Pancreas (tissue), 10 donors: ENCODE measurements at regions not wholly inside any gene's neighbourhood (a gene's known extent, or its start where the extent isn't known, plus 50 kb on each side); places are given as distances from the start of the nearest gene placed in this dataset.

Experiments used
- ATAC-seq, 4 donors: fragments of 200-7000 bp; cut with Tn5 transposase; one replicate each; pipeline versions ENCODE4 v1.8.0 to v1.9.1; 2020; ENCODE audit warnings: mild to moderate bottlenecking in 4 of 4, moderate library complexity in 4 of 4
- DNase-seq, 6 donors: peaks; one replicate each; pipeline ENCODE4 v3.0.0-alpha.2; 2020
- FAIRE-seq: peaks from 2 replicates; lab custom pipeline; 2012; peaks lifted over from hg19 to GRCh38; lab: Jason Lieb, UNC
- H3K27ac ChIP-seq, 4 donors: fragments of 200-600 bp; sonication (generic); 1 replicate in 3 of 4; 2 replicates in 1 of 4; pipeline versions ENCODE4 v1.5.0 to v1.8.0; 2020
- H3K27me3 ChIP-seq, 4 donors: fragments of 200-600 bp; one replicate each; pipeline ENCODE4 v1.8.0; 2021
- H3K36me3 ChIP-seq, 3 donors: fragments of 200-600 bp; sonication (generic) in 1 of 3; one replicate each; pipeline versions ENCODE4 v1.5.0 to v1.8.0; 2020 to 2021
- H3K4me1 ChIP-seq, 3 donors: fragments of 200-600 bp; one replicate each; pipeline ENCODE4 v1.8.0; 2021
- H3K4me3 ChIP-seq, 4 donors: fragments of 200-600 bp; sonication (generic) in 2 of 4; one replicate each; pipeline versions ENCODE4 v1.5.0 to v1.8.0; 2020 to 2021
- H3K9me3 ChIP-seq, 4 donors: fragments of 200-600 bp; one replicate each; pipeline ENCODE4 v1.8.0; 2021
- CTCF ChIP-seq, 4 donors: fragments of 200-600 bp; sonication (generic) in 3 of 4; IDR thresholded peaks; one replicate each; pipeline versions ENCODE4 v1.5.0 to v1.8.0; 2021; ENCODE audit warnings: antibody characterized with exemption in 4 of 4
- WGBS, 2 donors: extraction: QIAGEN DNeasy Blood & Tissue Kit; methylation state at CpG; one replicate each; pipeline ENCODE4 v1.1.7; 2013; 5-methylcytosine and 5-hydroxymethylcytosine counted together
- intact Hi-C, 3 donors: fragments of 100-400 bp; cut with DNase I; formaldehyde crosslinking; loops; one replicate each; pipeline versions ENCODE4 v1.11.1 to v1.14.2; 2022
- donor health status: healthy with polysubstance abuse.
- donor health status: DM: no; HTN: no; CAD: no; lungs with moderate emphysema.
- donor health status: DM: no; HTN: no; CAD: no.
- donor health status: control.
- donor health status: control.
- donor health status: Bipolar disorder and iron deficiency.
- donor health status: DM: yes; HTN: yes; CAD: no.
- donor health status: DM: no; HTN: no; CAD: no.
- donor health status: DM: no; HTN: no; CAD: no.
- donor health status: DM: yes; HTN: yes; CAD: no.

GRCh38 chr5:17161662-17162061 lies 55.8 kb upstream of the BASP1 start:
- H3K4me1 ChIP-seq, result no peaks in the 10 kb centered on the region
- H3K27me3 ChIP-seq, result no peaks in the 10 kb centered on the region
- no peak overlapping the region for H3K4me3 ChIP-seq
- intact Hi-C loops, result no loop called here
- H3K27ac ChIP-seq, result no peak overlapping the region
- TF ChIP-seq CTCF (IDR thresholded peaks at IDR 0.05), result no peak
- DNase-seq (no peak), FAIRE-seq (no peak), ATAC-seq (no peak)
- no peaks in the 10 kb centered on the region for H3K36me3 ChIP-seq
- 82 to 91% methylated on average over 3 of the region's 3 CpGs for WGBS, 2 donors
- H3K9me3 ChIP-seq, result no peaks in the 10 kb centered on the region

DNA sequence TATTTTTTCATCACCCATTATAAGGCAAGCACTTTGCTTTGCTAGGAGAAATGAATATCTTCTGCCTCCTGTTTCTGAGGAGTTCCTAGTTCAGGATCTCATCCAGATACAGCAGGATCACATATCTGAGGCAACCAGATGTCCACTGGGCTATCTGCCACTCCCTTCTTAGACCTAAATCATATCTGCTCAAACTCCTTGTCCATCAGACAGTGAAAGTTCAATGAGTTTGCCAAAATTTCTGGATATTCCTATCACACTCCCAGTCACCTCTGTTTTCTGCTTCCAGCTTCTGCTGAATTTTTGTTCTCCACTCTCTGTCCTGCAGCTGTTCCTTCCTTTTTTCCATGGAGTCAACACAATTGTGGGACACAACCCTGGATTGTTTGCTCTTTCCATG lies 54.2 kb upstream of the BASP1 start:
- DNase-seq, result no peak
- no peaks in the 10 kb centered on the region for H3K36me3 ChIP-seq
- H3K27ac ChIP-seq, result no peak overlapping the region
- no peaks in the 10 kb centered on the region for H3K9me3 ChIP-seq
- FAIRE-seq, result no peak
- intact Hi-C loops, result no loop called here
- H3K4me1 ChIP-seq, result no peaks in the 10 kb centered on the region
- no peak for ATAC-seq
- no peak overlapping the region for H3K4me3 ChIP-seq
- H3K27me3 ChIP-seq, result no peaks in the 10 kb centered on the region
- TF ChIP-seq CTCF (IDR thresholded peaks at IDR 0.05), result no peak

DNA sequence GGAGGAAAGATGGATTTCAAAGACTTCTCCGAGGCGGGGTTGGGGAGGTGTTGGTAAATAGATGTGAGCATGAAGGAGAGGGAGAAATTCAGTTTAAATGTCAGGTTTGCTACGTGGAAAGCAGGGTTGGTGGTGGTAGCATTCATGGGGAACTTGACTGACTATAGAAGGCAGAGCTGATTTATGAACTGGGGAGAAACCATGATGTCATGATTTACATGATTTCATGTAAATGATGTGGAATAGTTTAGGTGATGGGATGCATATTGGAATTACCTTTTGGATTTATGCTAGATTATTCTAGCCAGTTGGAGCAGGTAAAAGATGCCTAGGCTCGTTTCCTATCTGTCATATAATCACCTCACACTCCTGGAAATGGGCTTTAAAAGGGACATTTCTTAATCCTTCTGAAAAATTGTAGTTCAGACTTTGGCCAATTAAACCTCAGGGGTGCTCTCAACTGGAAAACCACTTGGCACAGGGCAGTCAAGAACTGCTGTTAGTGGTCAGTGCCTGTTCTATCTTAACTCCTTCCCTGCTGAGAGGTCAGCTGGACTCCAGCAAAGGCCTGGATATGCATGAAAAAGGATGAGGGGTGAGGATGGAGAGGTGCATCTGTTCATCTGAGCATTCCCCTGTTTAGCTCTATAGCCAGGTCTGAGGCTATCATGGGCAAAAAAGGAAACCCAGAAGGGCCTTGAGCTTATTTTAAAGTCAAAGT lies 50.1 kb upstream of the BASP1 start:
- FAIRE-seq, result no peak
- DNase-seq, result no peak
- intact Hi-C loops, result no loop called here

More for the DNA sequence above, 50.1 kb upstream of the BASP1 start:
- Histone ChIP-seq H3K27ac (no peak overlapping the region), H3K4me3 (no peak overlapping the region), H3K27me3 (no peaks in the 10 kb centered on the region), H3K36me3 (no peaks in the 10 kb centered on the region), H3K4me1 (no peaks in the 10 kb centered on the region), H3K9me3 (no peaks in the 10 kb centered on the region)
- TF ChIP-seq CTCF (IDR thresholded peaks at IDR 0.05), result no peak
- ATAC-seq, result no peak
- 74 to 75% methylated on average over 4 of the region's 4 CpGs for WGBS, 2 donors
